SIG-M5 treated with dmso at 0.1 percent for 504 hours (cell line): ENCODE measurements at regions not wholly inside any gene's neighbourhood (a gene's known extent, or its start where the extent isn't known, plus 50 kb on each side); places are given as distances from the start of the nearest gene placed in this dataset.

Source experiments
- DNase-seq: peaks from one replicate; lab custom pipeline; 2025; ENCODE audit not compliant: unreplicated experiment; lab: John Stamatoyannopoulos, UW

DNA sequence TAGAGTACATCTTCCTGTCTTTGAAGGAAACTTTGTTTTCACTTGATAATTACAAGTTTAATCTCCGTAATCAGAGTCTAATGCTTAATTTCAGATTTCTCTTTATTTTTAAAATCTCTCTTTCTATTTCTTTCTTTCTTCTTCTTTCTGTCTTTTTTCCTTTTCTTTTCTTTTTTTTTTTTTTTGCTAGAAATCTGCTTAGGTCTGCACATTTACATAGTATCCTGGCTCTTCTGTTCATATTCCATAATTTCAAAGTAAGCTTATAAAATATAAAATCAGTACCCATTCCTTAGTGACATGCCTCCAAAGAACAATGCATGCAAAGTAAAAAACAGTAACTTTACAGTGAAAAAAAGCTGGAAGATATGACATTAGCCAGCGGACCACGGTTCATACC lies 601.7 kb upstream of the VSTM2A start:
- no peak for DNase-seq

DNA sequence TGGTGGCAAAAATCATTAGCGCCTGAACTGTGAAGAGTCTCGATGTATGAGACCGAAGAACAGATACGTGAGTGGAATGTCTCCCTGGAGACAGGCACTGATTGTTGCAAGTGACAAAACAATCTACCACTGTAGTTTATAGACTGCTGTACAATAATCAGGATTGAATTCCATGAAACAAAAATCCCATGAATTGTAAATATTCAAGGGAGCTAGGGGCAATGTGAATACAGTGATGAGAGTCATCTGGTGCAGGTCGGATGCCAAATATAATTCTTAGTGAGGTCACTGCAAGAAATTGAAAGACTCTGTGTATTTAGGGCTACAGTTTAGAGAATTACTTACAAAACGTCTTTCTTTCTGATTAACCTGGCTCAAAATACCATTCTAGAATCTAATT lies 594.4 kb upstream of the VSTM2A start:
- DNase-seq: no peak

DNA sequence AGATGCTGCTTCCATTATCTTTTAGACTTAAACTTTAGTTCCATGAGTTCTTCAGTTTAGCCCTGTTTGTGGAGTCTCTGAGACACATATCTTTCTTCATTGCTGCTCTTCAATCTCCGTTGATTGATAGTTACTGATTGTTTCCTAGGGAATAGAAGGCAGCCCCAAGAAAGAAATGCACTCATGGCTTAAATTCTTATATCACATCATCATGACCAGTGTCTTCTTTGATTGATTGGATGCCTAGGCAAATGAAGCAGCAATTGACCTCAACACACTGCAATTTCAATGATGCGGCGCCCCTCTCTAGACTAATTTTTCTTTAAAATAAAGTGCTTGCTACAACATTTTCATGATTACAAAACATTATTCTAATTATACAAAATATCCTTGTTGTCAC lies 576.5 kb upstream of the VSTM2A start:
- DNase-seq: no peak

DNA sequence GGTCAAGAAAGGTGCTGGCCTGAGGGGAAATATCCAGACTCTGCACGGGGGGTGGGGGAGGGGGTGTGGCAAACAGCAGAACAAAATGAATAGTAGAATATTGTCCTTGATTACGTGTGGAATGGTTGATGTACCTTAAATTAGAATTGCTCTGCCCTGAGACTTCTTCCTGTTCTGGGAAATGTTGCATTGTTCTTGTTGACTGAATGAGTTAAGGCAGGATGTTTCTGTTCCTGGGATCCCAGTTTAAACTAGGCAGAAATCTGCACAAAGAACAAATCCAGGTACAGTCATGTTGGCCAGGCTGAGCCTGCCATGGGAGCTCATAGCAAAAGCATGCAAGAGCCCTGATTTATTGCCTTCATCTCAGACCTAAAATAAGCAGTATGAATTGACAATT lies 558.7 kb upstream of the VSTM2A start:
- DNase-seq: no peak

DNA sequence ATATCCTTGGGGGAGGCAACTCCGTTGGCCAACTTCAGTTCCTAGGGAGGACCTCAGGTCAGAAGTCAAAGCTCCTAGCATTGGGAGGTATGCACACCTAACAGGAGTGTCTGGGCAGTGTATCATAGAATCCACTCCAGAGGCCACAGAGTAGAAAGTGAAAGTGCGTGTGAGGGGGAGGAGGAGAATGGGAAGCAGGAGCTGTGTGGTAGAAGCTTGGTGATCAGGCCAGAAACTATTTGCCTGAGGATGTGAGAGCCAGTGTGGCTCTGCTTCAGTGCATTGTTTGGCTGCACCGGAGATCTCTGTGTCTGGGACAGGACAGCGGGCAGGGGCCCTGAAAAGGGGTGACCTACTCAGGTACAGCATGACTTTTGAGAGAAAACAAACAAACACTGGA lies 557.4 kb upstream of the VSTM2A start:
- DNase-seq: no peak

DNA sequence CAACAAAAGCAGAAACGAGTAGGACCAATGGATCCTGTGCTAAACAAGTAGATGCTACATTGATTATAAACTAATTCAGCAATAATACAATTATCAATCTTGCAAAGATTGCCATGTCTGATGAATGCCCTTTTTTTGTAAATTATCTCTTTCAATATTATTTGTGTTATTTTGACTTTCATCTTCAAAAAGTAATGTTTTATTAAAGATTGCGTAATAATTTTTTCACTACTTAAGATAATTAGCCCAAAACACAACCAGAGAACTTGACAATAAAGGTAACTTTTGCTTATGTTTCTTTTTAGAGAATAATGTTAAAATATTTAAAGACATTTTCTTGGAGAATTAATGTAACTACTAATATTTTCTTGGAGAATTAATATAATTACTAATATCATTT lies 553.8 kb upstream of the VSTM2A start:
- DNase-seq: no peak

DNA sequence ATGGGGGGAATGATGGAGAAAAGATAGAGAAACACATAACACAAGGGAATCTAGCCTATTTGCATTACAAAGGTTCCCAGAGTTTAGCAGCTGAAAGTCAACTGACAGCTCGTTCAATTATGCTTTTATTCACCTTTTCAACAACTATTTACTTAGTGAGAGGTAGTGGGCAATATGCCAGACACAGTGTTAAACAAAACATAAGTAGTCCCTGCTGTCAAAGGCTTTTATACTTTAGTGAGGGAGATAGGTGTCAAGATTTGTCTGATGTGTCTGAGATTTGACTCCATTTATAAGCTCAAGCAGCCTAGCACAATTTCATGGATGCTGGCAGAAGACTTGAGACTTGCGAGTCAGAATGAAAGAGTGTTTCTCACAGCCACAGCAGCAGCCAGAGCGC lies 549.0 kb upstream of the VSTM2A start:
- DNase-seq: no peak

DNA sequence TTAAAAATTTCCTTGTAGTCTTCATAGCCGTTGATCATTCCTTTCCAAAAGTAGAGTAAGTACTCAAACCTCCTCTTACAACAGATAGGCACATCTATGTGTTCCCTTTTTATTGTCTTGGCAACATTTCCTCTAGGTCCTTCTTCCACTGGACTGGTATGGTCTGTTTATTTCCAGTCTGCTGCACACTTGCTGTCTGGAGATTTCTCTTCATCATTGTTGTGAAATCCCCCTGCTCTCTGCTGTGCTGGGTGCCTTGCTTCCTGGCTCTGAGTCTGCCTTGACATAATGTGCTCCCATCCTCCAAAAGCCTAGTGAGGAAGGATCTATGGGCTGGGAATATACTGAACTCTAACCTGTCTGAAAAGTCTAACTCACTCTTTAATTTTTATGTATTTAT lies 545.3 kb upstream of the VSTM2A start:
- DNase-seq: no peak

DNA sequence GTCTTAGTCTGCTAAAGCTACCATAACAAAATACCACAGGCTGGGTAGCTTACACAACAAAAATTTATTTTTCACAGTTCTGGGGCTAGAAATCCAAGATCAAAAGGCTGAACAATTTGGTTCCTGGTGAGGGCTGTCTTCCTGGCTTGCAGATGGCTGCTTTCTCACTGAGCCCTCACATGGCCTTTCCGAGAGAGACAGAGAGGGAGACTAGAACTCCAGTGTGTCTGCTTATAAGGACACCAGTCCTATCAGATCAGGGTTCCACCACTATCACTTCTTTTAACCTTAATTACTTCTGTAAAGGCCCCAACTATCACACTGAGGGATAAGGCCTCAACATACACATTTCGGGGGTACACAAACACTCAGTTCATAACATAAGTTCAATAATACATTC lies 527.4 kb upstream of the VSTM2A start:
- DNase-seq: no peak

DNA sequence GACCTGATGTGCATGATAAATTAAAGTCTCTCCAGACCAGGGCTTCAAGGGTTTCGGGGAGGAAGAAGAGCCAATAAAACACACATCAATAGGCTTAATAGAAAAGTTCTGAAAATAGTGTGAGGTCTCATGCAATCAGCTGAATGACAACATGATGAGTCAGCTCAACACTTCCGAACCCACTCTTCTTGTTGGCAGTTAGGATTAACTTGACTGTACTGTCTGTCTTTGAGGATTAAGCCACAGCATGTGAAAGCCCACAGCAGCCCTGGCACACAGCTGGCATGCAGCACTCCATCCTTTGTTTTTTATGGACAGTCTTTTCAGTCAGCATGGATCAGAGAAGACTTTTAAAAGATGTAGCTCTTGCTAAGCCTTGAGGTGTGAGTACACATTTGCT lies 526.9 kb upstream of the VSTM2A start:
- no peak for DNase-seq

DNA sequence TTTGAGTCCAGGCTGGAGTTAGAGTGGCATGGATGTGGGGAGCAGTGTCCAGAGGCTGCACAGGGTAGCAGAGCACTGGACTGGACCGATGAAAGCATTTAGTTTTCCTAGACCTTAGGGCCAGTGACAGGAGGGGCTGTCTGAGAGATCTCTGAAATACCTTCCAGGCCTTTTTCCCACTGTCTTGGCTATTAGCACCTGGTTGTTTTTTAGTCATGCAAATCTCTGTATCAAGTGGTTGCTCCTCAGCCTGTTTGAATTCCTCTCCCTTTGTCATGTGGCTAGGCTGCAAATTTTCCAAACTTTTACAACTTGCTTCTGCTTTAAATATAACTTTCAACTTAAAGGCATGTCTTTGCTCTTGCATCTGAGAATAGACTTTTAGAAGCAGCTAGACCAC lies 504.3 kb upstream of the VSTM2A start:
- DNase-seq: no peak

DNA sequence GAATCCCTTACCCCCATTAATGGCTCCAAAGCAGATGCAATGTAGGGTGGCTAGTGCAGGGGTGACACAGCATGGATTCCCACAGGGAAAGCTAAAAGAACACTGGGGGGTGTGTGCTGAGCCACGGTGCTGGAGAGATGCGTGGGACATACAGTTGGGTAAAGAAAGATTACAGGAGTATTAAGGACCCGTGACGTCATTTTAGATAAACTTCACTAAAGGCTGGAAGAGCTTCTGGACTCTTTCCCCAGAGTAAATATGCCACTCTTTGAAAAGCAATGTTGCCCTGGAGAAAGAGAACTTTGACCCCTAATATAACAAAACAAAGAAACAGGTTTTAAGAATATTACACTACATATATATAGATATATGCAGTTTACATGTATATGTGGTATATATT lies 481.5 kb upstream of the VSTM2A start:
- DNase-seq: no peak

DNA sequence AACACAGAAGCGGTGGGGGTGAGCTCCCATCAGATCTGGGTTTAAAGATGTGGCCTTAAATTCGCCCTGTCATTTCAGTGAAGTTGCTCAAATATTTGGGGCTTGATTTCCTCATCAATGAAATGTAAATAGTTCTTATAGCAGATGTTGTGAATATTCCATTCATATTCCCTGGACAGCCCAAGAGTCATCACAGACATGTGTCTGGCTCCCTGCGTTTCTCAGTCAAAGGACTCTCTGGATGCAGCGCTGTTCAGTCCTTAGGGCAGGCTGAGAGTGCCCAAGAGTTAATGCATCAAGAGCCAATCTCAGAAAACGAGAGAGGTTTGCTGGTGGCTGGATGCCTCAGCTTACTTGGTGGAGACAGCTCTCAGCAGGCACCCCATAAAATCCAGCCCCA lies 475.5 kb upstream of the VSTM2A start:
- no peak for DNase-seq

DNA sequence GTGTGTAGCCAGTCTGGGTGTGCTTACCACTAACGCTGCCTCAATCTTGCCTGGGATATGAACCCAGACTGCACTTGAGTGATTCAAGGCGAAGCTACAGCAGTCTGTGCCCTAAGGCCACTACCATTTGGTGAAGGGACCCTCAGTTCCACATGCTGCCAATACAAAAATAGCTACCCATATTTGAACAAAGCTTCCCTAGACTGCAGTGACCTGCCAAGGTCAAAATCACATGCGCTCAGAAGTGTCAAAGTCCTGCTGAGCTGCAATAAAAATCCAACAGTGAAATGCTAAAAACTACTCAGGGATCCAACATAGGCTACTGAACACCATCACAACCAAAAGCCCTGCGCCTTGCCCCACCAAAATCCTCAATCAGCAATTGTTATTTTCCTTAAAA lies 472.3 kb upstream of the VSTM2A start:
- DNase-seq: no peak

DNA sequence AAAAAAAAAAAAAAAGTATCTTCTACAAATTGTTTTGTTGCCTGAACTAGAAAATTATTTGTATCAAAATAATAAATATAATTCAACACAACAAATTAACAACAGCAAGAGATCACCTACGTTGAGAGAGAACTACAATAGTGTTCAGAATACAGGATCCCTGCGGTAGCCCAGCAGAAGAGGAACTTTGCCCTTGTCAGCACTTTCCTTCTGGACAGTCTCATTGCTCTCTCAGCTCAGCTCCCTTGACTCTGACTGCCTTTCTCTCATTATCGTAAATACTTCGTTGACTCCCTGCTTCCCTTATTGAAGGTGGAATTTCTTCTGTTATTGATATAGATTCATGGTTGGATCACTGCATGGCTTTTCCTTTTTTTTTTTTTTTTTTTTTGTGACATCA lies 469.5 kb upstream of the VSTM2A start:
- DNase-seq: no peak

DNA sequence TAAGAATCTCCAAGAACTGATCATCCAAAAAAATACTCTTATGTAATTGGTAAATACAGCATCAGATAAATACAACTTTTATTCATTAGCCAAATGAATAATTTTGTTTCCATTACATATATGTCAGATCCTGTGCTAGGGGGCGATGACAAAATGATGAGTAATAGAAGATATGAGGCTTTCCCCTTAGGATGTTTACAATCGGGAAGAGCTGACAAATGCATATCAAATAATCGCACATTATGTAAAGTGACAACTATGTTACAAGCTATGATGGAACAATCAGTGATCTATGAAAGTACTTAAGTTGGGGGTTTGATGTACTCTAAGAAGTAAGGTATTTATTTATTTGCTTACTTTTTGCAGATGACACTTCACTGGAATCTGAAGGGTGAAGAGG lies 465.6 kb upstream of the VSTM2A start:
- DNase-seq: no peak

DNA sequence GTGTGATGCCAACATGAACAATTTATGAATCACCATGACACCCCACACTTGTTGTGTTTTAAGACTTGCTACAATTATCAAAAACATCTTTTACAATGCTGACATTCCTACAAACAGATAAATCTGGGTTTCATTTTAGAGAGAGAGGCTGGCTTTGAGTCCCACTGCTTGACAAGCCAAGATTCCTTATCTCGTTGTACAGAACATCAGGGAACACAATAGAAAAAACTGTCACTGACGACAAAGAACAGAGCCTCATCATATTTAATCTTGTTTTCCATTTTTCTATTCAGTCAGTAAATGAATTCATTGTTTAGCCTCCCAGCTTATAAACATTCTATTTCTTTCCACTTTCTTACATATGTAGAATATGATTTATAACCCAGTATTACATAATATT lies 461.6 kb upstream of the VSTM2A start:
- no peak for DNase-seq

DNA sequence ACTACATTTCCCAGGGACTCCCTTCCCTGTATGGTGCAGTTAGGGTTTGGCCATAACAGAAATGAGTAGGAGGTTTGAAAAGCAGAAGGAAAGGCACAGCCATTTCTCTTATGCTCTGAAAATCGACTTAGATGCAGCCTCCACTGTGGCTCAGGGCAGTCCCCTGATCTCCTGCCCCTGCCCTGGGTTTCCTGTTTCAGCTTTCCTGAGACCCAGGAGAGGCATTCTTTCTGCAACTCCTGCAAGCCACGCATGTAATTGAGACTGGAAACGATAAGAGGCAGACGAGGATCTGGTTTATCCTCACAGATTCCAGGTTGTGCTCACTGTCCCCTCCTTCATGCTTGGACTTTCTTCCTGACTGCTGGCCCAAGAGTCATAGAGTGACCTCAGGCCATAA lies 461.2 kb upstream of the VSTM2A start:
- DNase-seq: no peak

DNA sequence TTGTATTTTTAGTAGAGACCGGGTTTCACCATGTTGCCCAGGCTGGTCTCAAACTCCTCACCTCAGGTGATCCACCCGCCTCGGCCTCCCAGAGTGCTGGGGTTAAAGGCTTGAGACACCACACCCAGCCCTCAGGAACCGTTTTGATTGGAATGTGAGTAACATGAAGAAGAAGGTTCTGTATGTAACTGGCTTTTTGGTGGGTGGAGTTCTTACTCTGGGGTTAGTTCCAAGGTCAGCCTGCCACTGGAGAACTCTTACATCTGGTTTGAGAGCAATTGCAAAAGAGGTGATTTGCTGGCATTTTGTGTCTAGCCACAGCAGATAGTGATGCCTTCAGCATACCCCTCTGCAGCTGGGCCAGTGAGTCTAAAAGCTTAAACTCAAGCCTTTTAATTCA lies 457.8 kb upstream of the VSTM2A start:
- DNase-seq: no peak

DNA sequence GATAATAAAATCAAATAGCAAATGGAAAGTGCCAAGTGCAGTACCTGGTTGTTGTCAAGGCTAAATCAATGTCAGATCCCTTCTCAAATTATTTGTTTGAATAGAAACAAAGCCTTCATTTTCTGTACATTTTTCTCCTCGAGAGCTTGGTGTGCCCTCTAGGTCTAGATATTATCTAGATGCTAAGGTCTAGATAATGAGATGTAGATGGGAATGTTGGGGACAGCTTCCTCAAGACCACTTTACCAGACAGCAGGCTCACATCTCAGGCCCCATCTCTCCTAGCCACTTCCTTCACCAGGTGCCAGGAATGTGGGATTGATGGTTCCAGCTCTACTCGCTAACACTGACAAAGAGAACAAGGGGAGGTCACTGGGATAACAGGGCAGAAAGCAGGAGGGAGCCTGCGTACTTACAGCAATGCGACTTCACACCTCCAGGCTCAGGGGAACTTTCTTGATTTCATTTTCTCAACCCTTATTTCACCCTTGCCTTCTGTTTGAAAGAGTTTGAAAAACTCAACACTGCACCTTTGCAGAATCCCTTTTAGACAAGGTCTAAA lies 451.4 kb upstream of the VSTM2A start:
- DNase-seq: no peak

DNA sequence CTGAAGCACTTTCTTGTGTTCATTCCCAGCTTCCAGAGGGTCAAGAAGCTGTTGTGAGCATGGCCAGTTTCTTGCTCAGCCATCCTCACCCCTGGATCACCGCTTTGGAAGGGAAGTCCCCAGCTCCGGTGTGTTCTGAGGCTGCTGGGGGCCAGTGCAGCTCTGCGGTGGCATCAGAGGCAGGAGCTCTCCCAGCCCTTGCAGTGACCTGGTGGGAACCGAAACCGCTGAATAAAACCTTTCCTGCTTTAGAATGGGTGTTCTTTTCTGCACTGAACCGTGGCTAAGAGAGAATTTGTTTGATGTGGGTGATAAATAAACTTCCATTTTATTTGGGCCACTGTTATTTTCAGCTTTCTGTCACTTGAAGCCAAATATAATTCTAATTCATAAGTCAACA lies 450.9 kb upstream of the VSTM2A start:
- no peak for DNase-seq

DNA sequence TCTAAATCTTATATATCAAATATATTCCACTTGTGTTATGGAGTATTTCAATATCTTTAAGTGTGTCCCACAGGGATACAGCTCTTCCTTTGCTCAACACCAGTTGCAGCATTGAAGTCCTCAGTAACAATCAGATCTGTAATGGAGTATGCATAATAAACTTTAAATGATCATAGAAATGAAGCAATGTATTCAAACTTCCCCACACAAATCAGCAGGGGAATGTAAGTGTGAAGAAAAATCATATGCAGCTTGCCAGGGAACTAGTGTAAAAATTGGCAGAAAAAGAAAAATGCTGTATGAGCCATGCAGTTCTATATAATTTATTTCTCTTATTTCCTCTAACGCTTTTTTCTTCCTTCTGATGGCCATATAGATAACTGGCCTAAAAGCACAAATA lies 444.3 kb upstream of the VSTM2A start:
- no peak for DNase-seq

DNA sequence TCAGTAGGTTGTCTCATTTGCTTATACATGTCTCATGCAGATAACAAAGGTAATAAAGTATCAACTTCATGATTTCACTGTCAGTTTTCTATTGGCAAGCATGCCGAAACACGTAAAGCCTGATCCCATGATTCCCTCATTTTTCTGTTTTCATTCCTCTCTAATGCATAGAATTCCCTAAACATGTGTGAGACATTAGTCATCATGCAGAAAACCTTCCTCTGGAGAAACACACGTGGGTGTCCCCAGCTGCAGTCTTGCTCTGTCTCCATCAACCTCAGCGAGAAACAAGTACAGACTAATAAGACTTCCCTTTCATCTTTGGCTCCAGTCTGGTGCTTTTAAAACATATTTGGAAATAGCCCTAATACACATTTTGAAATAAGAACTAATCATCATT lies 432.7 kb upstream of the VSTM2A start:
- no peak for DNase-seq
